ENCODE measurements at regions not wholly inside any gene's neighbourhood (a gene's known extent, or its start where the extent isn't known, plus 50 kb on each side); places are given as distances from the start of the nearest gene placed in this dataset.
A peak's percentile ranks its signal among the peaks of the same experiment; 100 is the strongest.

DNA sequence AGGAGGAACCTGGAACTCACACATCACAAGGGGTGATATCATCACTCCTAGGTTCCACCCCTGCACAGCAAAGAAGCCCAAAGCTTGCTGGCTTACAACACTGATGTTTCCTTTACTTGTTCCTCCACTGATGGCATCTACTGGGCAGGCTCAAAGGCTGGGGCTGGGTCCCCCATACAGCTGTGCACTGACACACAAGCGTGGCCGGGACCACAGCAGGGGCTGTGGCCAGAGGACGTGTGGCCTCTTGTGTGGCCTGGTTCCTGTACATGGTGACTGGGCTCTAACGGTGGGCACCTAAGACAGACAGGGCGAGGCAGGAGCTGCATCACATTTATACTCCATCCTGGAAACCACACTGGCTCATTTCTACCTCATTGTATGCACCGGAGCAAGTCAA is 264.4 kb upstream of the FOXF1 start:
- no peaks in the 10 kb centered on the region for H3K9me3 Mint-ChIP-seq (ENCODE audit: unreplicated experiment)
- no peak overlapping the region for H3K4me3 Mint-ChIP-seq (ENCODE audit: unreplicated experiment)
- peaks cover 2% of the 10 kb centered on the region for H3K4me1 Mint-ChIP-seq (ENCODE audit: low read depth, unreplicated experiment)
- TF ChIP-seq, protein P1, sequence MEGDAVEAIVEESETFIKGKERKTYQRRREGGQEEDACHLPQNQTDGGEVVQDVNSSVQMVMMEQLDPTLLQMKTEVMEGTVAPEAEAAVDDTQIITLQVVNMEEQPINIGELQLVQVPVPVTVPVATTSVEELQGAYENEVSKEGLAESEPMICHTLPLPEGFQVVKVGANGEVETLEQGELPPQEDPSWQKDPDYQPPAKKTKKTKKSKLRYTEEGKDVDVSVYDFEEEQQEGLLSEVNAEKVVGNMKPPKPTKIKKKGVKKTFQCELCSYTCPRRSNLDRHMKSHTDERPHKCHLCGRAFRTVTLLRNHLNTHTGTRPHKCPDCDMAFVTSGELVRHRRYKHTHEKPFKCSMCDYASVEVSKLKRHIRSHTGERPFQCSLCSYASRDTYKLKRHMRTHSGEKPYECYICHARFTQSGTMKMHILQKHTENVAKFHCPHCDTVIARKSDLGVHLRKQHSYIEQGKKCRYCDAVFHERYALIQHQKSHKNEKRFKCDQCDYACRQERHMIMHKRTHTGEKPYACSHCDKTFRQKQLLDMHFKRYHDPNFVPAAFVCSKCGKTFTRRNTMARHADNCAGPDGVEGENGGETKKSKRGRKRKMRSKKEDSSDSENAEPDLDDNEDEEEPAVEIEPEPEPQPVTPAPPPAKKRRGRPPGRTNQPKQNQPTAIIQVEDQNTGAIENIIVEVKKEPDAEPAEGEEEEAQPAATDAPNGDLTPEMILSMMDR (IDR thresholded peaks at IDR 0.05; ENCODE audit: partially characterized antibody, unreplicated experiment): no peak
- no peak for DNase-seq
- H3K36me3 Mint-ChIP-seq (ENCODE audit: unreplicated experiment): peaks cover 4% of the 10 kb centered on the region
- H3K27me3 Mint-ChIP-seq (ENCODE audit: unreplicated experiment): peaks cover 6% of the 10 kb centered on the region
- H3K27ac Mint-ChIP-seq (ENCODE audit: unreplicated experiment): no peak overlapping the region

DNA sequence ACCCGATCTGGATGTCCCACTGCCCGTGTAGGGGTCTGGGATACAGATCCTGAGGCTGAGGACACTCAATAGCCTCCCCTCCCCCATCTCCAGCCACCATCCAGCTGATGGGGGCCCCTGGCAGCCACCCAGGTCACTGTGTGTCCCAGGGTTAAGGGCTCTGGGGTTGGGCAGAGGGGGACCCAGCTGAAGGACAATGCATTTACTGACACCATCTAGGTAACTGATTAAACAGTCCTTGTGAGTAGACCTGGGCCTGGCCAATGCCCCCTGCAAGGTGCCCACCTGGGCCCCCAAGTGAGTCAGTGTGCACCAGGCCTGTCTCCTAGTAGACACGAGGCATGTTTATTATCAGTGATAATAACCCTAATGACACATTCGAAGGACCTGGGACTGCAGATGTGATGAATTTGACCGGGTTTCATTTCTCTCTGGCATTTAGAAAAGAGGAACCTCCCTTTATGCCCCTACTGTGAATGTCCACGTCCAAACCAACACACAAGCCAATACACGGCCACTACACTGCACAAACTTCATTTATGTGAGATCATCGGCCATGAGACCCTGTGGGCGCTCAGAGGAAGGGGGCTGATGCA is 261.9 kb upstream of the FOXF1 start:
- peaks cover 4% of the 10 kb centered on the region for H3K36me3 Mint-ChIP-seq (ENCODE audit: unreplicated experiment)
- H3K9me3 Mint-ChIP-seq (ENCODE audit: unreplicated experiment): no peaks in the 10 kb centered on the region
- no peaks in the 10 kb centered on the region for H3K4me1 Mint-ChIP-seq (ENCODE audit: low read depth, unreplicated experiment)
- no peak for DNase-seq
- H3K4me3 Mint-ChIP-seq (ENCODE audit: unreplicated experiment): no peak overlapping the region
- H3K27ac Mint-ChIP-seq (ENCODE audit: unreplicated experiment): no peak overlapping the region
- TF ChIP-seq, protein P1 (IDR thresholded peaks at IDR 0.05; ENCODE audit: partially characterized antibody, unreplicated experiment): no peak
- peaks cover 7% of the 10 kb centered on the region for H3K27me3 Mint-ChIP-seq (ENCODE audit: unreplicated experiment)

DNA sequence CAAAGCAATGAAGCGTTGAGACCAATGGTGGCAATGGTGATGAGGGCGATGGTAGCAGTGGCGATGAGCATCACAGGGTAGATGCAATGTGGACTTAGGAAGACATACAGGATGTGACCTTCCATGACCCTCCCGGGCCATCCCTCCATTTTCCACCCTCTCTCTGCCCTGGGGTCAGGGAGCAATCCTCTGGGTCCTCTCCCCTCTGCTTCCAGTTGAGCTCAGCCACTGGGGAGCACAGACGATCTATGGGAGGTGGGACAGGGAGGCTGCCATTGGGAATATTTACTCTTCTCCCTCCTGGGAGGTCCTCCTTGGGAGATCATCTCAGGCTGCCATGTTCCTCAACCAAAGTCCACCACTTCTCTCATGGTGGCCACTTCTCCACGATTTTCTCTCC is 260.7 kb upstream of the FOXF1 start:
- no peaks in the 10 kb centered on the region for H3K4me1 Mint-ChIP-seq (ENCODE audit: low read depth, unreplicated experiment)
- no peak overlapping the region for H3K27ac Mint-ChIP-seq (ENCODE audit: unreplicated experiment)
- peaks cover 7% of the 10 kb centered on the region for H3K27me3 Mint-ChIP-seq (ENCODE audit: unreplicated experiment)
- TF ChIP-seq, protein P1 (IDR thresholded peaks at IDR 0.05; ENCODE audit: partially characterized antibody, unreplicated experiment): no peak
- DNase-seq: no peak
- H3K4me3 Mint-ChIP-seq (ENCODE audit: unreplicated experiment): no peak overlapping the region
- peaks cover 3% of the 10 kb centered on the region for H3K36me3 Mint-ChIP-seq (ENCODE audit: unreplicated experiment)
- H3K9me3 Mint-ChIP-seq (ENCODE audit: unreplicated experiment): no peaks in the 10 kb centered on the region

DNA sequence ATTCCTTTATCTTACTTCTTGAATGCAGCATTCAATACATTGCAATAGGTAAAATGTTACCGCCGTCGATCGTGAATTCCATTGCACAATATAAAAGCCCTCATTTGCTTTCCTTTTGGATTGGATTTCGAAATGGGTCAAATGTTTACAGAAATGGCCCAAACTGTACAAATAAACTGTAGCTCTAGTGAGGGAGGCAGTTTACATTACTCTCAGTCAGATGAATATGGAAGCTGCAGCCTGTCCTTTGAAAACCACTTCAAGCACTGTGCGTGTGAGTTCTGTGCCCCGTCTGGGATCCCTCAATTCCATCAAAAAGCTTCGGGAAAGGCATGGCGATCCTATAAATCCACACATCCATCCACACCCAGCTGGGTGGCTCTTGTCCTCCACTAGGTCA is 258.6 kb upstream of the FOXF1 start:
- Mint-ChIP-seq H3K4me1 (ENCODE audit: low read depth, unreplicated experiment) (no peaks in the 10 kb centered on the region), H3K9me3 (ENCODE audit: unreplicated experiment) (peaks cover 2% of the 10 kb centered on the region), H3K27me3 (ENCODE audit: unreplicated experiment) (peaks cover 5% of the 10 kb centered on the region), H3K27ac (ENCODE audit: unreplicated experiment) (no peak overlapping the region), H3K36me3 (ENCODE audit: unreplicated experiment) (no peaks in the 10 kb centered on the region), H3K4me3 (ENCODE audit: unreplicated experiment) (no peak overlapping the region)
- DNase-seq: no peak
- TF ChIP-seq, protein P1 (IDR thresholded peaks at IDR 0.05; ENCODE audit: partially characterized antibody, unreplicated experiment): no peak

DNA sequence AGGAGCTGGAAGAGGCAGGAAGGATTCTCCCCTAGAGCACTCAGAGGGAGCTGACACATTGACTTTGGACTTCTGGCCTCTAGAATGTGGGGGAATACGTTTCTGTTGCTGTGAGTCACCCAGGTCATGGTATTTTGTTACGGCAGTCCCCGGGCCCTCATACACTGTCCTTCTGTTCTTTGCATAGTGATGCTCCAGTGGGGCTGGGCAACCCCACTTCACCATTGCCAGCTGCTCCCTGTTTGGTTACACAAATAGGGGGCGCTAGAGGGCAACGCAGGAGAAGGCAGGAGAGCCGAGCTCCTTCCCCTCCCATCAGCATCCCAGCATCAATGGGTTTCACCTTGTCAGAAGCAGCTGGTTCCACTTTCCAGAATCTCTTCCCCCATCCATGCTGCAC is 257.7 kb upstream of the FOXF1 start:
- Mint-ChIP-seq H3K36me3 (ENCODE audit: unreplicated experiment) (no peaks in the 10 kb centered on the region), H3K27me3 (ENCODE audit: unreplicated experiment) (peaks cover 5% of the 10 kb centered on the region), H3K9me3 (ENCODE audit: unreplicated experiment) (peaks cover 2% of the 10 kb centered on the region), H3K27ac (ENCODE audit: unreplicated experiment) (no peak overlapping the region), H3K4me1 (ENCODE audit: low read depth, unreplicated experiment) (no peaks in the 10 kb centered on the region), H3K4me3 (ENCODE audit: unreplicated experiment) (no peak overlapping the region)
- TF ChIP-seq, protein P1 (IDR thresholded peaks at IDR 0.05; ENCODE audit: partially characterized antibody, unreplicated experiment): peak; percentile 65
- peak; percentile 50 for DNase-seq

Measured in glutamatergic neuron (in vitro differentiated cells).